CD4-positive, CD25-positive, alpha-beta regulatory T cell (primary cell): ENCODE measurements at regions not wholly inside any gene's neighbourhood (a gene's known extent, or its start where the extent isn't known, plus 50 kb on each side); places are given as distances from the start of the nearest gene placed in this dataset.
A peak's percentile ranks its signal among the peaks of the same experiment; 100 is the strongest.

ENCODE experiments used
- ATAC-seq, 2 donors: fragments of 150-1000 bp; cut with Tn5 transposase; one replicate each; pipeline ENCODE4 v1.10.0; 2021; ENCODE audit warnings: low read depth in 2 of 2, moderate number of reproducible peaks in 2 of 2, moderate library complexity in 1 of 2
- DNase-seq, 3 donors: peaks; one replicate each; pipeline versions ENCODE4 v3.0.0 to v3.0.0-alpha.2; 2012 to 2022; ENCODE audit warnings: mixed read lengths in 1 of 3
- H3K27ac ChIP-seq: one replicate; pipeline ENCODE4 v1.7.0; 2013; ENCODE audit warnings: mild to moderate bottlenecking, low read length; ENCODE audit not compliant: insufficient read depth, poor library complexity, severe bottlenecking
- H3K27me3 ChIP-seq: one replicate; pipeline ENCODE4 v1.7.0; 2013; ENCODE audit warnings: low read length; ENCODE audit not compliant: control insufficient read depth, insufficient read depth
- H3K36me3 ChIP-seq: one replicate; pipeline ENCODE4 v1.7.0; 2013; ENCODE audit warnings: mild to moderate bottlenecking, low read length, moderate library complexity; ENCODE audit not compliant: control insufficient read depth, insufficient read depth
- H3K4me1 ChIP-seq: 2 replicates; pipeline ENCODE4 v1.7.0; 2013; ENCODE audit warnings: mild to moderate bottlenecking, low read length; ENCODE audit not compliant: insufficient read depth, control insufficient read depth, poor library complexity, severe bottlenecking
- H3K4me3 ChIP-seq: one replicate; pipeline ENCODE4 v1.7.0; 2013; ENCODE audit warnings: low read depth, mild to moderate bottlenecking, low read length, moderate library complexity
- H3K9me3 ChIP-seq, 2 experiments: 1 replicate in 1 of 2; 2 replicates in 1 of 2; pipeline ENCODE4 v1.7.0; 2013; ENCODE audit warnings: low read length in 2 of 2, mild to moderate bottlenecking in 1 of 2, moderate library complexity in 1 of 2; ENCODE audit not compliant: control insufficient read depth in 2 of 2
- H3K27ac Mint-ChIP-seq, 3 donors: one replicate each; pipeline ENCODE4 v1.8.0; 2020 to 2022; ENCODE audit warnings: mild to moderate bottlenecking in 3 of 3, mixed read lengths in 3 of 3, moderate library complexity in 2 of 3
- H3K27me3 Mint-ChIP-seq: one replicate; pipeline ENCODE4 v1.8.0; 2022; ENCODE audit warnings: mild to moderate bottlenecking, mixed read lengths
- H3K36me3 Mint-ChIP-seq: one replicate; pipeline ENCODE4 v1.8.0; 2020; ENCODE audit warnings: mixed read lengths
- H3K4me1 Mint-ChIP-seq, 4 donors: one replicate each; pipeline ENCODE4 v1.8.0; 2020 to 2022; ENCODE audit warnings: mixed read lengths in 4 of 4, mild to moderate bottlenecking in 1 of 4
- H3K4me3 Mint-ChIP-seq, 4 donors: one replicate each; pipeline ENCODE4 v1.8.0; 2020 to 2022; ENCODE audit warnings: mild to moderate bottlenecking in 4 of 4, mixed read lengths in 4 of 4, moderate library complexity in 3 of 4
- H3K9me3 Mint-ChIP-seq, 7 donors: one replicate each; pipeline ENCODE4 v1.8.0; 2020 to 2022; ENCODE audit warnings: mixed read lengths in 7 of 7, mild to moderate bottlenecking in 3 of 7, moderate library complexity in 2 of 7

- no peaks in the 10 kb centered on the region for H3K36me3 Mint-ChIP-seq
- H3K4me3 Mint-ChIP-seq = no peak overlapping the region
These were observed 234.8 kb downstream of the CPE start for GRCh38 chr4:165613581-165613980.

GRCh38 chr4:165620913-165621312, 242.1 kb downstream of the CPE start:
- ATAC-seq (no peak), DNase-seq (no peak)
- Histone ChIP-seq H3K27ac (no peak overlapping the region), H3K27me3 (no peaks in the 10 kb centered on the region), H3K4me1 (no peaks in the 10 kb centered on the region), H3K4me3 (no peak overlapping the region), H3K9me3 (no peaks in the 10 kb centered on the region), H3K36me3 (no peaks in the 10 kb centered on the region)
- Mint-ChIP-seq H3K27me3 (peaks cover 7% of the 10 kb centered on the region), H3K27ac (no peak overlapping the region), H3K9me3 (peaks cover 0 to 14% (median 3%) of the 10 kb centered on the region in 7 donors), H3K4me1 (no peaks in the 10 kb centered on the region), H3K36me3 (no peaks in the 10 kb centered on the region), H3K4me3 (no peak overlapping the region)

More at GRCh38 chr4:165613581-165613980, 234.8 kb downstream of the CPE start:
- Histone ChIP-seq H3K27ac (no peak overlapping the region), H3K27me3 (no peaks in the 10 kb centered on the region), H3K9me3 (no peaks in the 10 kb centered on the region), H3K4me1 (no peaks in the 10 kb centered on the region), H3K36me3 (no peaks in the 10 kb centered on the region), H3K4me3 (no peak overlapping the region)
- peaks cover 0 to 8% (median 3%) of the 10 kb centered on the region in 4 donors for H3K4me1 Mint-ChIP-seq
- no peaks in the 10 kb centered on the region for H3K27me3 Mint-ChIP-seq
- H3K9me3 Mint-ChIP-seq = peaks cover 0 to 10% (median 4%) of the 10 kb centered on the region in 7 donors
- no peak overlapping the region for H3K27ac Mint-ChIP-seq
- ATAC-seq (no peak), DNase-seq (no peak)

- Histone ChIP-seq H3K4me3 (no peak overlapping the region), H3K9me3 (no peaks in the 10 kb centered on the region), H3K27ac (no peak overlapping the region), H3K36me3 (no peaks in the 10 kb centered on the region), H3K27me3 (no peaks in the 10 kb centered on the region), H3K4me1 (no peaks in the 10 kb centered on the region)
- no peak overlapping the region for H3K4me3 Mint-ChIP-seq
- no peaks in the 10 kb centered on the region for H3K36me3 Mint-ChIP-seq
- peaks cover 7% of the 10 kb centered on the region for H3K27me3 Mint-ChIP-seq
- peaks cover 0 to 14% (median 0%) of the 10 kb centered on the region in 7 donors for H3K9me3 Mint-ChIP-seq
- DNase-seq (no peak), ATAC-seq (no peak)
- H3K27ac Mint-ChIP-seq = no peak overlapping the region
- no peaks in the 10 kb centered on the region for H3K4me1 Mint-ChIP-seq
These were observed 243.2 kb downstream of the CPE start for GRCh38 chr4:165621983-165622382.

GRCh38 chr4:165625281-165625680, 246.5 kb downstream of the CPE start:
- peaks cover 0 to 6% (median 0%) of the 10 kb centered on the region in 7 donors for H3K9me3 Mint-ChIP-seq
- H3K4me3 Mint-ChIP-seq = no peak overlapping the region
- DNase-seq (no peak), ATAC-seq (no peak)
- Histone ChIP-seq H3K27ac (no peak overlapping the region), H3K9me3 (no peaks in the 10 kb centered on the region), H3K4me3 (no peak overlapping the region), H3K4me1 (no peaks in the 10 kb centered on the region), H3K27me3 (no peaks in the 10 kb centered on the region), H3K36me3 (no peaks in the 10 kb centered on the region)
- H3K4me1 Mint-ChIP-seq = no peaks in the 10 kb centered on the region
- H3K27me3 Mint-ChIP-seq = peaks cover 7% of the 10 kb centered on the region
- no peaks in the 10 kb centered on the region for H3K36me3 Mint-ChIP-seq
- no peak overlapping the region for H3K27ac Mint-ChIP-seq

GRCh38 chr4:165626316-165626715, 246.7 kb upstream of the TLL1 start:
- no peaks in the 10 kb centered on the region for H3K27me3 ChIP-seq
- no peaks in the 10 kb centered on the region for H3K36me3 Mint-ChIP-seq

GRCh38 chr4:165627128-165627527, 245.9 kb upstream of the TLL1 start:
- Histone ChIP-seq H3K27ac (no peak overlapping the region), H3K4me3 (no peak overlapping the region), H3K27me3 (no peaks in the 10 kb centered on the region), H3K4me1 (no peaks in the 10 kb centered on the region), H3K9me3 (no peaks in the 10 kb centered on the region), H3K36me3 (no peaks in the 10 kb centered on the region)
- DNase-seq = no peak
- H3K27ac Mint-ChIP-seq = no peak overlapping the region
- H3K4me3 Mint-ChIP-seq = no peak overlapping the region
- peaks cover 0 to 1% (median 0%) of the 10 kb centered on the region in 7 donors for H3K9me3 Mint-ChIP-seq
- H3K27me3 Mint-ChIP-seq = peaks cover 7% of the 10 kb centered on the region
- H3K36me3 Mint-ChIP-seq = no peaks in the 10 kb centered on the region
- H3K4me1 Mint-ChIP-seq = no peaks in the 10 kb centered on the region
- no peak for ATAC-seq

More at GRCh38 chr4:165626316-165626715, 246.7 kb upstream of the TLL1 start:
- Mint-ChIP-seq H3K4me3 (no peak overlapping the region), H3K27me3 (peaks cover 7% of the 10 kb centered on the region), H3K4me1 (no peaks in the 10 kb centered on the region), H3K27ac (no peak overlapping the region), H3K9me3 (peaks cover 0 to 6% (median 0%) of the 10 kb centered on the region in 7 donors)
- ATAC-seq (no peak), DNase-seq (no peak)
- Histone ChIP-seq H3K36me3 (no peaks in the 10 kb centered on the region), H3K4me1 (no peaks in the 10 kb centered on the region), H3K9me3 (no peaks in the 10 kb centered on the region), H3K27ac (no peak overlapping the region), H3K4me3 (no peak overlapping the region)

- Mint-ChIP-seq H3K4me3 (peak overlapping the region in 1 of 4 donors; percentile 24), H3K27me3 (peaks cover 7% of the 10 kb centered on the region), H3K36me3 (no peaks in the 10 kb centered on the region), H3K4me1 (no peaks in the 10 kb centered on the region), H3K27ac (no peak overlapping the region), H3K9me3 (peaks cover 0 to under 1% (median 0%) of the 10 kb centered on the region in 7 donors)
- no peaks in the 10 kb centered on the region for H3K27me3 ChIP-seq
- ATAC-seq (no peak), DNase-seq (no peak)
- H3K4me3 ChIP-seq = no peak overlapping the region
- no peaks in the 10 kb centered on the region for H3K36me3 ChIP-seq
- H3K9me3 ChIP-seq = no peaks in the 10 kb centered on the region
- H3K4me1 ChIP-seq = no peaks in the 10 kb centered on the region
- no peak overlapping the region for H3K27ac ChIP-seq
These were observed 245.5 kb upstream of the TLL1 start for GRCh38 chr4:165627548-165627947.

GRCh38 chr4:165628572-165628971, 244.5 kb upstream of the TLL1 start:
- H3K4me3 ChIP-seq = no peak overlapping the region
- no peak overlapping the region for H3K4me3 Mint-ChIP-seq
- H3K36me3 Mint-ChIP-seq = no peaks in the 10 kb centered on the region
- no peaks in the 10 kb centered on the region for H3K27me3 ChIP-seq
- no peak overlapping the region for H3K27ac ChIP-seq
- ATAC-seq = no peak
- peaks cover 0 to 1% (median 0%) of the 10 kb centered on the region in 7 donors for H3K9me3 Mint-ChIP-seq
- H3K27me3 Mint-ChIP-seq = peaks cover 7% of the 10 kb centered on the region
- H3K4me1 Mint-ChIP-seq = no peaks in the 10 kb centered on the region
- no peaks in the 10 kb centered on the region for H3K4me1 ChIP-seq
- no peaks in the 10 kb centered on the region for H3K9me3 ChIP-seq
- H3K27ac Mint-ChIP-seq = no peak overlapping the region
- H3K36me3 ChIP-seq = no peaks in the 10 kb centered on the region
- DNase-seq = no peak
